ENCODE measurements at regions not wholly inside any gene's neighbourhood (a gene's known extent, or its start where the extent isn't known, plus 50 kb on each side); places are given as distances from the start of the nearest gene placed in this dataset.

DNA sequence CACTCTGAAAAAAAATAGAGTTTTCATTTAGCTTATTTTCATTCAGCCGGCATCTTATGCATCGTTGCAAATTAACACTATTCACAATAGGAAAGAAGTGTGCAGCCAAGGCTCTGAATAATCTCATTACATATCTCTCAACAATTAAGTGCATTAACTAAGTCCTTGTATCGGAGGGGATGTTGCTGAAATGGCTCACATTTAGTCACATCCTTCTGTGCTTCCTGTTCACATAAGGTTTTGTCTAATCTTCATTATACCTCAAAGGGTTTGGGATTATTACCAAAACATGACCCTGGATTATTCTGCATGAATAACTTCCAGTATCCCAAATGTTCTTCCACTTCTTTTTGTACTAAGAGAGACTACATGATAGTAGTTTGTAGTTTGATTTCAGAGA is 278.0 kb upstream of the GRIA1 start:
- TF ChIP-seq POLR2A (IDR thresholded peaks at IDR 0.05; ENCODE audit: low read depth, low read length) = no peak
- no peak for TF ChIP-seq POLR2AphosphoS5 (IDR thresholded peaks at IDR 0.05; ENCODE audit: low read depth, low read length)
